HepG2 (cell line): ENCODE measurements at regions not wholly inside any gene's neighbourhood (a gene's known extent, or its start where the extent isn't known, plus 50 kb on each side); places are given as distances from the start of the nearest gene placed in this dataset.
A peak's percentile ranks its signal among the peaks of the same experiment; 100 is the strongest.

Source experiments
- JUND ChIP-seq: sonication (generic); formaldehyde crosslinking; IDR thresholded peaks from 2 replicates; pipeline ENCODE4 v1.8.0; 2022; ENCODE audit warnings: mild to moderate bottlenecking, missing genetic modification reagents
- ONECUT2 ChIP-seq: sonication (generic); formaldehyde crosslinking; IDR thresholded peaks from 2 replicates; pipeline ENCODE4 v1.4.0; 2020; ENCODE audit warnings: missing genetic modification reagents
- PAXIP1 ChIP-seq: sonication (generic); formaldehyde crosslinking; conservative IDR thresholded peaks from 2 replicates; pipeline ENCODE4 v1.4.0; 2020; ENCODE audit warnings: mild to moderate bottlenecking, missing genetic modification reagents, moderate library complexity
- PLRG1 ChIP-seq: fragments of 450-650 bp; conservative IDR thresholded peaks from 2 replicates; pipeline ENCODE4 v1.6.1; 2016
- REPIN1 ChIP-seq: sonication (generic); formaldehyde crosslinking; IDR thresholded peaks from 2 replicates; pipeline ENCODE4 v1.8.0; 2022; ENCODE audit warnings: missing genetic modification reagents, low read depth, mild to moderate bottlenecking, borderline replicate concordance
- SNRNP70 ChIP-seq: fragments of 200-400 bp; formaldehyde crosslinking; IDR thresholded peaks from 2 replicates; pipeline ENCODE4 v1.6.1; 2017; ENCODE audit warnings: mild to moderate bottlenecking, low read depth, low read length, moderate library complexity
- TGIF2 ChIP-seq: IDR thresholded peaks from 2 replicates; pipeline ENCODE4 v1.6.1; 2016; ENCODE audit warnings: control low read depth, missing compliant biosample characterization
- ZC3H13 ChIP-seq: sonication (generic); formaldehyde crosslinking; IDR thresholded peaks from 2 replicates; pipeline ENCODE4 v1.8.1; 2023; ENCODE audit warnings: mild to moderate bottlenecking, missing genetic modification reagents, moderate library complexity
- ZNF12 ChIP-seq: sonication (generic); formaldehyde crosslinking; IDR thresholded peaks from 2 replicates; pipeline ENCODE4 v1.5.0; 2020; ENCODE audit warnings: missing genetic modification reagents
- TF ChIP-seq, protein P1 (sequence below): sonication (generic); formaldehyde crosslinking; IDR thresholded peaks from 2 replicates; pipeline ENCODE4 v1.4.0; 2020; ENCODE audit warnings: missing genetic modification reagents, mild to moderate bottlenecking, borderline replicate concordance
- TF ChIP-seq, protein P2 (sequence below): sonication (generic); formaldehyde crosslinking; IDR thresholded peaks from 2 replicates; pipeline ENCODE4 v1.5.0; 2020; ENCODE audit warnings: missing genetic modification reagents, mild to moderate bottlenecking, borderline replicate concordance
- TF ChIP-seq, protein P3 (sequence below), 2 experiments: sonication (generic) in 1 of 2; formaldehyde crosslinking in 1 of 2; IDR thresholded peaks; 2 replicates each; pipeline versions ENCODE4 v1.6.1 to v1.9.0; 2014 to 2022; ENCODE audit warnings: antibody characterized with exemption in 1 of 2, borderline replicate concordance in 1 of 2, inconsistent platforms in 1 of 2, low read depth in 1 of 2, missing genetic modification reagents in 1 of 2

- TF ChIP-seq, protein P1, sequence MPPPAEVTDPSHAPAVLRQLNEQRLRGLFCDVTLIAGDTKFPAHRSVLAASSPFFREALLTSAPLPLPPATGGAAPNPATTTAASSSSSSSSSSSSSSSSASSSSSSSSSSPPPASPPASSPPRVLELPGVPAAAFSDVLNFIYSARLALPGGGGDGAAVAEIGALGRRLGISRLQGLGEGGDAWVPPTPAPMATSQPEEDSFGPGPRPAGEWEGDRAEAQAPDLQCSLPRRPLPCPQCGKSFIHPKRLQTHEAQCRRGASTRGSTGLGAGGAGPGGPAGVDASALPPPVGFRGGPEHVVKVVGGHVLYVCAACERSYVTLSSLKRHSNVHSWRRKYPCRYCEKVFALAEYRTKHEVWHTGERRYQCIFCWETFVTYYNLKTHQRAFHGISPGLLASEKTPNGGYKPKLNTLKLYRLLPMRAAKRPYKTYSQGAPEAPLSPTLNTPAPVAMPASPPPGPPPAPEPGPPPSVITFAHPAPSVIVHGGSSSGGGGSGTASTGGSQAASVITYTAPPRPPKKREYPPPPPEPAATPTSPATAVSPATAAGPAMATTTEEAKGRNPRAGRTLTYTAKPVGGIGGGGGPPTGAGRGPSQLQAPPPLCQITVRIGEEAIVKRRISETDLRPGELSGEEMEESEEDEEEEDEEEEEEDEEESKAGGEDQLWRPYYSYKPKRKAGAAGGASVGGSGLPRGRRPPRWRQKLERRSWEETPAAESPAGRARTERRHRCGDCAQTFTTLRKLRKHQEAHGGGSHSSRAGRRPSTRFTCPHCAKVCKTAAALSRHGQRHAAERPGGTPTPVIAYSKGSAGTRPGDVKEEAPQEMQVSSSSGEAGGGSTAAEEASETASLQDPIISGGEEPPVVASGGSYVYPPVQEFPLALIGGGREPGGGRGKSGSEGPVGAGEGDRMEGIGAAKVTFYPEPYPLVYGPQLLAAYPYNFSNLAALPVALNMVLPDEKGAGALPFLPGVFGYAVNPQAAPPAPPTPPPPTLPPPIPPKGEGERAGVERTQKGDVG (CRISPR knock-in tag), result 0 out of 2 replicates have a peak, but pooled peaks have one; percentile 22
- TF ChIP-seq JUND (peak; percentile 98), PLRG1 (no peak), PAXIP1 (peak; percentile 90), SNRNP70 (no peak), ZC3H13 (no peak), REPIN1 (CRISPR knock-in tag) (peak; percentile 66; the same call in 1 of the 2 replicates), ONECUT2 (CRISPR knock-in tag) (no peak), ZNF12 (CRISPR knock-in tag) (peak; percentile 62), TGIF2 (CRISPR knock-in tag) (peak; percentile 98)
- TF ChIP-seq, protein P2, sequence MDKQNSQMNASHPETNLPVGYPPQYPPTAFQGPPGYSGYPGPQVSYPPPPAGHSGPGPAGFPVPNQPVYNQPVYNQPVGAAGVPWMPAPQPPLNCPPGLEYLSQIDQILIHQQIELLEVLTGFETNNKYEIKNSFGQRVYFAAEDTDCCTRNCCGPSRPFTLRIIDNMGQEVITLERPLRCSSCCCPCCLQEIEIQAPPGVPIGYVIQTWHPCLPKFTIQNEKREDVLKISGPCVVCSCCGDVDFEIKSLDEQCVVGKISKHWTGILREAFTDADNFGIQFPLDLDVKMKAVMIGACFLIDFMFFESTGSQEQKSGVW (CRISPR knock-in tag), result no peak
- TF ChIP-seq, protein P3, sequence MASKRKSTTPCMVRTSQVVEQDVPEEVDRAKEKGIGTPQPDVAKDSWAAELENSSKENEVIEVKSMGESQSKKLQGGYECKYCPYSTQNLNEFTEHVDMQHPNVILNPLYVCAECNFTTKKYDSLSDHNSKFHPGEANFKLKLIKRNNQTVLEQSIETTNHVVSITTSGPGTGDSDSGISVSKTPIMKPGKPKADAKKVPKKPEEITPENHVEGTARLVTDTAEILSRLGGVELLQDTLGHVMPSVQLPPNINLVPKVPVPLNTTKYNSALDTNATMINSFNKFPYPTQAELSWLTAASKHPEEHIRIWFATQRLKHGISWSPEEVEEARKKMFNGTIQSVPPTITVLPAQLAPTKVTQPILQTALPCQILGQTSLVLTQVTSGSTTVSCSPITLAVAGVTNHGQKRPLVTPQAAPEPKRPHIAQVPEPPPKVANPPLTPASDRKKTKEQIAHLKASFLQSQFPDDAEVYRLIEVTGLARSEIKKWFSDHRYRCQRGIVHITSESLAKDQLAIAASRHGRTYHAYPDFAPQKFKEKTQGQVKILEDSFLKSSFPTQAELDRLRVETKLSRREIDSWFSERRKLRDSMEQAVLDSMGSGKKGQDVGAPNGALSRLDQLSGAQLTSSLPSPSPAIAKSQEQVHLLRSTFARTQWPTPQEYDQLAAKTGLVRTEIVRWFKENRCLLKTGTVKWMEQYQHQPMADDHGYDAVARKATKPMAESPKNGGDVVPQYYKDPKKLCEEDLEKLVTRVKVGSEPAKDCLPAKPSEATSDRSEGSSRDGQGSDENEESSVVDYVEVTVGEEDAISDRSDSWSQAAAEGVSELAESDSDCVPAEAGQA (IDR thresholded peaks at IDR 0.05; ENCODE audit: low read depth), result no peak; the same call in 1 of the 2 replicates
- TF ChIP-seq, protein P3 (CRISPR knock-in tag; IDR thresholded peaks at IDR 0.05; ENCODE audit: borderline replicate concordance), result no peak
Observed at GRCh38 chr17:72580321-72581127, 459.7 kb downstream of the SOX9 start (continued).
